HUES64 (cell line): ENCODE measurements at regions not wholly inside any gene's neighbourhood (a gene's known extent, or its start where the extent isn't known, plus 50 kb on each side); places are given as distances from the start of the nearest gene placed in this dataset.

Experiments
- H3K27ac ChIP-seq: 2 replicates; pipeline ENCODE4 v1.7.0; 2013; ENCODE audit warnings: low read depth, low read length, inconsistent platforms
- H3K27me3 ChIP-seq: 2 replicates; pipeline ENCODE4 v1.6.1; 2013; ENCODE audit warnings: mild to moderate bottlenecking, low read length; ENCODE audit not compliant: insufficient read depth
- H3K36me3 ChIP-seq: 2 replicates; pipeline ENCODE4 v1.6.1; 2013; ENCODE audit warnings: mild to moderate bottlenecking, low read length; ENCODE audit not compliant: insufficient read depth
- H3K4me1 ChIP-seq: 2 replicates; pipeline ENCODE4 v1.6.1; 2013; ENCODE audit warnings: mild to moderate bottlenecking, low read length, moderate library complexity; ENCODE audit not compliant: insufficient read depth
- H3K4me3 ChIP-seq: 2 replicates; pipeline ENCODE4 v1.5.1; 2013; ENCODE audit warnings: mild to moderate bottlenecking, low read length, moderate library complexity
- H3K9ac ChIP-seq: 2 replicates; pipeline ENCODE4 v1.6.1; 2013; ENCODE audit warnings: mild to moderate bottlenecking, low read depth, low read length
- H3K9me3 ChIP-seq: 2 replicates; pipeline ENCODE4 v1.6.1; 2013; ENCODE audit warnings: low read depth, low read length; ENCODE audit not compliant: insufficient read depth
- WGBS: fragments of 150-250, 120-280 bp; methylation state at CpG from one replicate; pipeline ENCODE4 v1.1.7; 2013; ENCODE audit warnings: missing lambda C conversion rate; 5-methylcytosine and 5-hydroxymethylcytosine counted together

DNA sequence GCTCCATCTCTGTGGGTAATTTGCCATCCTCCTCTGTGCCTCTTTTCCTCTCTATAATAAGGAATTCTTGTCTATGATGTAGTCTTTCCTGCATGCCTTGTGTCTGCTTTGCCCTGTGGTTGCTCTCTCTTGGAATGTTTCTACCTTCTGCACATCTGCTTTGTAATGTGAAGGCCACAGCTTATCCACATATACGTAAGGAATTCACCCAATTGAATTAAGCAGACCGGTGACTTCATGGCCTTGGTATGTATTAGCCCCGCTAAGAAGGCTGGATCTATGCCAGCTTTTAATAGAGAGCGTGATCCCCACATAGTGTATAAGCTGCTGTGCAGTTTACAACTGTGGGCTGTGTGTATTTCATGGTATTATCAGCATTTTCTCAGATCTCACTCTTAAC, 274.7 kb downstream of the RNF144A start:
- peaks cover 15% of the 10 kb centered on the region for H3K4me1 ChIP-seq
- H3K36me3 ChIP-seq = no peaks in the 10 kb centered on the region
- H3K4me3 ChIP-seq = no peak overlapping the region
- H3K27me3 ChIP-seq = peaks cover 10% of the 10 kb centered on the region; the same call in 1 of the 2 replicates
- H3K9me3 ChIP-seq = no peaks in the 10 kb centered on the region
- WGBS = 87% methylated on average over 4 of the region's 4 CpGs
- H3K27ac ChIP-seq = no peak overlapping the region
- H3K9ac ChIP-seq = no peak overlapping the region

DNA sequence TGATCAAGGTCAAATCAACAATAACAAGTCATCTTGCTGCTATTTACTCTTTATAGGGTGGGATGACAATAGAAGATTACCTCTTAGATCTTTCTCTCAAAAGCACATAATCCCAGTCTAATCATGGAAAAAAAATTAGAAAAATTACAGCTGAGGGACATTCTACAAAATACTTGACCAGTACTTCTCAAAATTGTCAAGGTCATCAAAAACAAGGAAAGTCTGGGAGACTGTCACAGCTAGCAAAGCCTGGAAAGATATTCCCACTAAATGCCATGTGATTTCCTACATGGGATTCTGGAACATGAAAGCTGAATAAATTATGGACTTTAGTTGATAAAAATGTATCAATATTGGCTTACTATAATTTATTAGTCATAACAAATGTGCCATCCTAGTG, 276.2 kb downstream of the RNF144A start:
- H3K9ac ChIP-seq = no peak overlapping the region
- H3K36me3 ChIP-seq = no peaks in the 10 kb centered on the region
- H3K27ac ChIP-seq = no peak overlapping the region
- no peaks in the 10 kb centered on the region for H3K9me3 ChIP-seq
- no peak overlapping the region for H3K4me3 ChIP-seq
- peaks cover 15% of the 10 kb centered on the region for H3K4me1 ChIP-seq
- H3K27me3 ChIP-seq = peaks cover 10% of the 10 kb centered on the region; the same call in 1 of the 2 replicates

DNA sequence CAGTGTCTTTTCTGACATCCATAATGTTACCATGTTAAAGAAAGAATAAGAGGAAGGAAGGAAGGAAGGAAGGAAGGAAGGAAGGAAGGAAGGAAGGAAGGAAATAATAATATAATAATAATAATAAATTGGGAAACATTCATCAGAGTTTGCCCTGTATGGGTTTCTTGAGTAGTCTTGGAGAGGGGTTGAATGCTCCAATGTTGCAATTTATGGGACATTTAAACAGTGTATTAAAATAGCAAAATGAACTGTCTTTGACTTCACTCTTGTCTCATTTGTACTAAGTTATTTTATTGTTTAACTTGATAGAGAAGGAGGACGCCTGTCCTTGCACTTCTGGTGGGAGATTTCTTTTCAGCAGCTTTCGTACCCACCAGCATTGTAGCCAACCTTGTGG, 277.7 kb downstream of the RNF144A start:
- Histone ChIP-seq H3K27ac (no peak overlapping the region), H3K9ac (no peak overlapping the region)
- WGBS = 100% methylated on average over 2 of the region's 2 CpGs

DNA sequence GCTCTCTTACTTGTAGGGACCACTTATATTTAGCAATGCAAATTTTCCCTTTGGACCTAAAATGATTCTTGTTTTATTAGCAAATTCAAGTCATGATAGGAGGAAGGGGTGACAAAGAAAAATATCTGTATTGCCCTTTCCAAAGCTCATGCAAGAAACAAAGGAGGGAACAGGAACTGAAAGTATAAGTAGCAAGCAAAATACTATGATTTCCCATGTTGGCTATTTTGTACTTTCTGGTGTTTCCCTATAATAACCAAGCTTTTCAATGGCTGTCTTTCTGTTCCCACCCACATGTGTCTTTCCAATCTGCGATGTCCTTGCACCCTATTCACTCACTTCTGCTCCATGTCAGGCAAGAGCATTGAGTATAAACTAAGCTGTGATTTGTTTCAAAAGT, 279.7 kb downstream of the RNF144A start:
- H3K4me3 ChIP-seq = no peak overlapping the region
- no peaks in the 10 kb centered on the region for H3K9me3 ChIP-seq
- no peaks in the 10 kb centered on the region for H3K36me3 ChIP-seq
- H3K27me3 ChIP-seq = no peaks in the 10 kb centered on the region; the same call in 1 of the 2 replicates
- H3K9ac ChIP-seq = no peak overlapping the region
- no peak overlapping the region for H3K27ac ChIP-seq
- peaks cover 6% of the 10 kb centered on the region for H3K4me1 ChIP-seq
- WGBS = 100% methylated on average over 1 of the region's 1 CpG

More for the DNA sequence above, 277.7 kb downstream of the RNF144A start:
- H3K4me3 ChIP-seq = no peak overlapping the region
- peaks cover 10% of the 10 kb centered on the region; the same call in 1 of the 2 replicates for H3K27me3 ChIP-seq
- no peaks in the 10 kb centered on the region for H3K36me3 ChIP-seq
- no peaks in the 10 kb centered on the region for H3K9me3 ChIP-seq
- peaks cover 14% of the 10 kb centered on the region for H3K4me1 ChIP-seq

DNA sequence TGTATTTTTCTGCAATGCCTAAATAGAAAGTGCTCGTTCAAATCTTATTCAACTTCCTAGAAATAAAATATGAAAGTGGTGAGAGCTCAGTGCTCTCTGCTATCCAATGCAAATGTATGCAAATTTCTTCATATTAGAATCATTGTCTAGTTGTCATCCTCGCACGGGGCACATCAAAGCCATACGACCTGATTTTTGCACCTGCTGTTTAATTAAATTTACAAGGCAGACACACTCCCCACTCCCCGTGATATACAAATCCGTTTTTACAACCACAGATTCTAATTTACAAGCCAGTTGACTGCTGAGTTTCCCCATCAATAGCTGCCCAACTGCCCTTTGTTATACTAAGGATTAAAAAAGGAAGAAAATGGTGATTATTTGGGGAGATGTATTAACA, 284.6 kb downstream of the RNF144A start:
- 54% methylated on average over 5 of the region's 6 CpGs for WGBS
- Histone ChIP-seq H3K4me3 (no peak overlapping the region), H3K9me3 (no peaks in the 10 kb centered on the region), H3K27ac (no peak overlapping the region), H3K36me3 (no peaks in the 10 kb centered on the region), H3K27me3 (no peaks in the 10 kb centered on the region), H3K4me1 (peaks cover 15% of the 10 kb centered on the region), H3K9ac (no peak overlapping the region)

DNA sequence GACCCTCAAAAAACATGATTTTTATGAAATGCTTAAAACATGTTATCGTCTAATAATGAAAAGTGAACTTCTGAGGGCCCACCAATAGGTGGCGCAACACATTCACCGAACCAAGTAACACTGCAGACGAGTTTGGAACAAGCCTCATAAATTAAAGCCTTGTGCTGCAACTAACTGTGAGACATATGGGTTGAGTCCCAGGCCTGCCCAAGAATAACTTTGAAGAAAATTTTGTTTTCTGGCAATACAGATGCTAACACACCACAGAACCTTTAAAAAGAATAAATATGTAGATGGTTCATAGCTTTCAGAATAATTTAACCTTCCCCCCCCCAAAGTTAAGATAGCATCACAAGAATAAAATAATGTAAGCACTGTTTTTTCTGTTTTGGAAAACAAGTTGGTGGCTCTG, 285.9 kb downstream of the RNF144A start:
- WGBS = 14% methylated on average over 4 of the region's 4 CpGs
- Histone ChIP-seq H3K9me3 (no peaks in the 10 kb centered on the region), H3K4me3 (no peak overlapping the region), H3K36me3 (no peaks in the 10 kb centered on the region), H3K4me1 (peaks cover 15% of the 10 kb centered on the region), H3K27me3 (no peaks in the 10 kb centered on the region), H3K27ac (no peak overlapping the region), H3K9ac (no peak overlapping the region)

DNA sequence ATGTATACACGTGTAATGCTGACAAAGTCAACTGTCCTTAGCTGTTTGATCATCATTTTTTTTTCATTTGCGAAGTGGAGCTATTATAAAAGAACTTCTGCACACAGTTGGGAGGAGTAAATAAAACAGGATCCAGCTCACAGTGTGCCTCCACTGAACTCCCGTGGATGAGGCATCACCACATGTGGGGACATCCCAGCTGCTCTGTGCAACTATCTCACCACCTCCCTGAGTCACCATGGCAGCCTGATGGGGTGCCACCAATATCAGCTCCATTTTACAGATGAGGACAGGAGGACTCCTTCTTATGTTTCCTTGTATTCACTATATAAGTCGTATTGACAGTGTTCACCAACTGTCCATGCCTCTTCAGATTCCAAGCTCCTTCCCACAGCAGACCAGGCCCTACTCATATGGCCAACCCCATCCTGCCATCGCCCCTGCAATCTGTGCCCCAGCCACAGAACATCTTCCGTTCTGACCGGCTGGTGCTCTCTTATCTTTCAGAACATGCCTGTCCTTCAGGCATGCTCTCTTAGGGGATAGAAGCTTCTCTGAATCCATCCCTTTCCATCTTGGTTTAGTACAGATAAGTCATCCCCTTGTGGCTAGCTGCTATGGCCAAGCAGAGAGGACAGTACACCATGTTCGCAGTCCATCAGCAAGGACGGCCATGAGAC, 288.1 kb downstream of the RNF144A start:
- H3K4me3 ChIP-seq = no peak overlapping the region
- 93% methylated on average over 9 of the region's 9 CpGs for WGBS
- no peaks in the 10 kb centered on the region for H3K27me3 ChIP-seq
- H3K36me3 ChIP-seq = no peaks in the 10 kb centered on the region
- no peaks in the 10 kb centered on the region for H3K9me3 ChIP-seq
- no peak overlapping the region for H3K27ac ChIP-seq
- no peak overlapping the region for H3K9ac ChIP-seq
- H3K4me1 ChIP-seq = peaks cover 15% of the 10 kb centered on the region

DNA sequence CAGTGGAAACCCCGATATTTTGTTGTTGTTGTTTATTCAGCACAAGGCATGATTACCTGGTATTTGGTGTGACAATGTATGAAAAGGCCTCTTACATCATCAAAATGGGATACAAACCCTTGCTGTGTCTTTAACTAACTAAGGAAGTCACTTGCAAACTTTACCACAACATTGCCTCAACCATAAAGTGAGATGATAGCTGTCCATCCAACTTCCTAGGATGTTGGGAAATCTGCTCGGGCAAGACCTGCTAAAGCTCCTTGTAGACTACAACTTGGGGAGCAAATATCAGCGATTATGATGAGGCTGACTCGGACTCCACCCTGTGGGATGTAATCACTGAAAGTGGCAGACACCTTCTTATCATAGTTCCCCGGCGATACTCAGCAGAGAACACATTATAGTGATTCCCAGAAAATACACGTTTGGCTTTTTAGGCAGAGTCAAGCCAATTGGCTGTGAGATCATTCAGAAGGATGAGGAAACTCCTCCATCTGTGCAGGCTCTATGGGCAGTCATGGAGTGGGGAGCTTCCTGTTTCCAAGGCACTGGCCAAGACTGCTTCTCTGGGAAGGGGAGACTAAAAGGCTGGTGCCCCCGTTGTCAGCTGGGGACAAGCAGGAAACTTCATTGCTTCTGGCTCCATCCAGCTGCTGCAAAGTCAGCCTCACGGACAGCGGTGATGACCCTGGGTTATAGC, 289.0 kb downstream of the RNF144A start:
- 95% methylated on average over 10 of the region's 10 CpGs for WGBS
- no peak overlapping the region for H3K27ac ChIP-seq

DNA sequence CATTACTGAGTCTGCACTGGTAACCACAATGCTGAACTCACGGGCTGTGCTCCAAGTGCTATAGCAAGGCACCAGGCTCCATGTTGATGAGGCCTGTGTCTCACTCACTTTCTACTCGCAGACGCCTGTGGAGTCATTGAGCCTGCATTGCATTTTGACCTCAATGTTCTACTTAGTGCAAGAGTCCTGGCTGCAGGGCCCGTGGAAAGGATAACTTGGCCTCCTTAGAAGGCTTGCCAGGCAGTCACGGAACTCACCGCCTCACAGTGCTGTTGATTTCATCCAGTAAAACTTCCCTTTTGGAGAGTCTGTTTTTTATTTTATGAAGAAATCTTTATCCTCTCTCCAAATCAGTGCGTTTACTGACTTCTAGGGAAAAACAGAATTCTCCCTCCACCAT, 290.4 kb downstream of the RNF144A start:
- 96% methylated on average over 7 of the region's 7 CpGs for WGBS

More for the DNA sequence above, 289.0 kb downstream of the RNF144A start:
- peaks cover 15% of the 10 kb centered on the region for H3K4me1 ChIP-seq
- no peaks in the 10 kb centered on the region for H3K27me3 ChIP-seq
- H3K36me3 ChIP-seq = no peaks in the 10 kb centered on the region
- H3K9me3 ChIP-seq = no peaks in the 10 kb centered on the region
- H3K9ac ChIP-seq = no peak overlapping the region
- no peak overlapping the region for H3K4me3 ChIP-seq

DNA sequence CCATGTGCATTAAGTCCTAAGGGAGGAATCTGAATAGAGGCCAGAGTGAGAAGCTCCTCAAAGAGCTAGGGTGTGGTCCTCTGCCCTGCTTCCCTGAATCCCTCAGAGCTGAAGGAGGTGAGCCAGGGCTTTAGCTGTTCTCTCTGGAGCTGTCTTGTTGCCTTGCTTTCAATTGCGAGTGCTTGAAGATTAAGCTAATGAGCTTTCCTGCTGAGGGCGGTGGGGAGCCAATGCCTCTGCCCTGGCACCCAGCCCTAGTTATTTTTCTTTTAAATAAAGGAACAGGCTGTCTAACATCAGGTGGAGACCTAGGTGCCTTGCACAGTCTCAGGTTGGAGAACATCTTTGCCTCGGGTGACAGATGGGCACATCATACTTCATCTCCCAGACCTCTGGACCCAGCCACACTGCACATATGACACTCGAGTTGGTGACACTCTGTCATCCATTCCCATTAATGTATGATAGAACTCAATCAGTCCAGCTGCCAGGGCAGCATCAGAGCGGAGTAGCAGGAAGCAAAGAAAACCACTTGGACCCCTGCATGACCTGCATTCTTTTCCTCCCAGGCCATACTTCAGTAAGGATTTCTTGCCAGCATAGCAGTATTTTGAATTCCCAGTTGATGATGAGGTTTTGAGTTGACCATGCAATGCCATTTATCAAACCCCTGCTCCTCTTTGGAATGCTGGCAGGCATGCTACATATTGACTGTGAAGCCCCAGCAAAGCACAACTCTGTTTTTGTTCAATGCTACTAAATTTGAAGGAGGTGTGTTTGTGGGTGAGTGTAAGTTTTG, 292.7 kb downstream of the RNF144A start:
- 73% methylated on average over 5 of the region's 5 CpGs for WGBS

More for the DNA sequence above, 290.4 kb downstream of the RNF144A start:
- H3K9ac ChIP-seq = no peak overlapping the region
- H3K4me3 ChIP-seq = no peak overlapping the region
- H3K4me1 ChIP-seq = peaks cover 3% of the 10 kb centered on the region; the same call in 1 of the 2 replicates
- H3K9me3 ChIP-seq = no peaks in the 10 kb centered on the region
- H3K36me3 ChIP-seq = no peaks in the 10 kb centered on the region
- H3K27me3 ChIP-seq = no peaks in the 10 kb centered on the region
- H3K27ac ChIP-seq = no peak overlapping the region

DNA sequence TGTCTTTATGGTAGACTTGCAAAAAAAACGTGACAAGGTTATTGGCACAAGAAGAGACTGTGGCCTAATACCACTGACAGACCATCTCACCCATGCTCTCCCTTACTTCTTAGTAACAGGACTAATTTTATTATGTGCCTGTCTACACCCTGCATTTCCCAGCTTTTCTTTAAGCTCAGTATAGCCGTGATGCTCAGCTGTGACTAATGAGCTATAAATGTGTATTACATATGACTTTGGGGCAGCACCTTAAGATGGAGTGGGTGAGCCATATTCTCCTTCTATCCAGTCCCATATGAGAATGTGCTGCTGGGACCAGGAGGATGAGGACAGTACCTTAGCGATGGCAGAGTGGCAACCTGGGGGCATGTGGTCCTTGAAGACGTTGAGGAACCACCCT, 293.5 kb downstream of the RNF144A start:
- WGBS = 92% methylated on average over 4 of the region's 4 CpGs
- Histone ChIP-seq H3K9me3 (no peaks in the 10 kb centered on the region), H3K4me1 (peaks cover 5% of the 10 kb centered on the region; the same call in 1 of the 2 replicates)

More for the DNA sequence above, 292.7 kb downstream of the RNF144A start:
- no peak overlapping the region for H3K4me3 ChIP-seq
- H3K9me3 ChIP-seq = no peaks in the 10 kb centered on the region
- no peaks in the 10 kb centered on the region for H3K36me3 ChIP-seq
- no peaks in the 10 kb centered on the region for H3K27me3 ChIP-seq
- H3K4me1 ChIP-seq = peaks cover 5% of the 10 kb centered on the region; the same call in 1 of the 2 replicates
- H3K9ac ChIP-seq = no peak overlapping the region
- no peak overlapping the region for H3K27ac ChIP-seq

More for the DNA sequence above, 293.5 kb downstream of the RNF144A start:
- no peaks in the 10 kb centered on the region for H3K27me3 ChIP-seq
- no peak overlapping the region for H3K9ac ChIP-seq
- H3K27ac ChIP-seq = no peak overlapping the region
- H3K36me3 ChIP-seq = no peaks in the 10 kb centered on the region
- no peak overlapping the region for H3K4me3 ChIP-seq
